HepG2 (cell line): ENCODE measurements at regions not wholly inside any gene's neighbourhood (a gene's known extent, or its start where the extent isn't known, plus 50 kb on each side); places are given as distances from the start of the nearest gene placed in this dataset.

Experiments used
- ATAC-seq: fragments of 200-7000 bp; cut with Tn5 transposase; 3 replicates; pipeline ENCODE4 v1.9.1; 2020; ENCODE audit warnings: mild to moderate bottlenecking, moderate library complexity
- BruUV-seq: library from RNA; stranded (reverse); fragments of 400-500 nt; replicated peaks from 2 replicates; lab custom pipeline; 2021; lab: Mats Ljungman, UMichigan
- CTCF ChIA-PET: fragments of 300-600 bp; formaldehyde crosslinking; extraction: SDS; loops from one replicate; lab custom pipeline; 2021; ENCODE audit warnings: low total read pairs, inconsistent platforms, low intra/inter-chr PET ratio; lab: Yijun Ruan, JAX
- POLR2A ChIA-PET: fragments of 350-600 bp; sonication (Branson Sonifier 250); formaldehyde crosslinking; loops from one replicate; lab custom pipeline; 2020; ENCODE audit warnings: antibody characterized with exemption, inconsistent platforms; lab: Yijun Ruan, JAX
- DNase-seq: peaks from one replicate; pipeline ENCODE4 v3.0.0-alpha.2; 2015; ENCODE audit warnings: low spot score
- FAIRE-seq: peaks from 3 replicates; lab custom pipeline; 2011; peaks lifted over from hg19 to GRCh38; lab: Jason Lieb, UNC
- H2AFZ ChIP-seq: one replicate; pipeline ENCODE4 v1.6.1; 2011; ENCODE audit warnings: low read length, inconsistent platforms
- H3K27ac ChIP-seq: fragments of 300-600 bp; 3 replicates; pipeline ENCODE4 v1.8.0; 2011; ENCODE audit warnings: mixed run types, mild to moderate bottlenecking, mixed read lengths, low read length, inconsistent platforms; ENCODE audit not compliant: insufficient read depth; ENCODE audit errors: extremely low read length
- H3K27me3 ChIP-seq, 2 experiments: fragments of 200-600 bp in 1 of 2; 2 replicates in 1 of 2; 3 replicates in 1 of 2; pipeline versions ENCODE4 v1.6.0 to v1.8.0; 2011; ENCODE audit warnings: low read length in 2 of 2, mild to moderate bottlenecking in 2 of 2, moderate library complexity in 2 of 2, inconsistent platforms in 1 of 2; ENCODE audit not compliant: insufficient read depth in 2 of 2, control insufficient read depth in 1 of 2
- H3K36me3 ChIP-seq, 2 experiments: fragments of 200-600 bp in 1 of 2; replicated peaks in 1 of 2; 2 replicates in 1 of 2; 3 replicates in 1 of 2; pipeline versions ENCODE4 v1.5.1 to v1.8.0; 2011; ENCODE audit warnings: low read length in 2 of 2, inconsistent platforms in 1 of 2; ENCODE audit not compliant: insufficient read depth in 2 of 2, control insufficient read depth in 1 of 2
- H3K4me1 ChIP-seq: 2 replicates; pipeline ENCODE4 v1.5.1; 2012; ENCODE audit warnings: low read length, inconsistent platforms; ENCODE audit not compliant: insufficient read depth
- H3K4me2 ChIP-seq: 2 replicates; pipeline ENCODE4 v1.6.0; 2011; ENCODE audit warnings: low read depth, low read length, inconsistent platforms
- H3K4me3 ChIP-seq, 3 experiments: fragments of 200-600 bp in 1 of 3; sonication (generic), shearing (Covaris generic) in 1 of 3; replicated peaks in 1 of 3; 2 replicates each; pipeline ENCODE4 v1.5.1; 2011 to 2016; ENCODE audit warnings: low read length in 3 of 3, inconsistent platforms in 2 of 3, low read depth in 2 of 3, mild to moderate bottlenecking in 2 of 3, control low read depth in 1 of 3, mixed read lengths in 1 of 3; ENCODE audit not compliant: insufficient read depth in 1 of 3
- H3K79me2 ChIP-seq: one replicate; pipeline ENCODE4 v1.6.1; 2011; ENCODE audit warnings: low read length, inconsistent platforms; ENCODE audit not compliant: insufficient read depth
- H3K9ac ChIP-seq: 2 replicates; pipeline ENCODE4 v1.6.0; 2011; ENCODE audit warnings: mild to moderate bottlenecking, low read depth, low read length, inconsistent platforms; ENCODE audit not compliant: insufficient read depth
- H3K9me3 ChIP-seq: 2 replicates; pipeline ENCODE4 v1.5.1; 2012; ENCODE audit warnings: mild to moderate bottlenecking, low read length
- H4K20me1 ChIP-seq: 2 replicates; pipeline ENCODE4 v1.6.0; 2011; ENCODE audit warnings: inconsistent platforms, mild to moderate bottlenecking, low read length, moderate library complexity; ENCODE audit not compliant: insufficient read depth
- PCBP1 ChIP-seq: fragments of 200-400 bp; formaldehyde crosslinking; IDR thresholded peaks from 2 replicates; pipeline ENCODE4 v1.6.1; 2017; ENCODE audit warnings: mild to moderate bottlenecking, low read depth, low read length, borderline replicate concordance
- PHF5A ChIP-seq: IDR thresholded peaks from one replicate; pipeline ENCODE4 v1.6.1; 2018; ENCODE audit warnings: low read depth, missing genetic modification reagents; ENCODE audit not compliant: unreplicated experiment
- ZNF296 ChIP-seq: sonication (generic); formaldehyde crosslinking; conservative IDR thresholded peaks from 2 replicates; pipeline ENCODE4 v1.5.0; 2020; ENCODE audit warnings: mild to moderate bottlenecking, missing genetic modification reagents
- ZNF34 ChIP-seq: sonication (generic); formaldehyde crosslinking; IDR thresholded peaks from 2 replicates; pipeline ENCODE4 v1.4.0; 2020; ENCODE audit warnings: mild to moderate bottlenecking, missing genetic modification reagents, borderline replicate concordance
- ZNF772 ChIP-seq: sonication (generic); formaldehyde crosslinking; IDR thresholded peaks from 2 replicates; pipeline ENCODE4 v1.5.0; 2020; ENCODE audit warnings: mild to moderate bottlenecking, missing genetic modification reagents
- WGBS: methylation state at CpG from one replicate; pipeline ENCODE4 v1.1.6; 2017; ENCODE audit warnings: low lambda C conversion rate; 5-methylcytosine and 5-hydroxymethylcytosine counted together
- in situ Hi-C: cut with HindIII; loops from 2 replicates; pipeline ENCODE4 v1.10.0; 2017; ENCODE audit warnings: low pct_unique_long_range_greater_than_20kb; ENCODE audit not compliant: extremely low pct_ligation_motif_present
- intact Hi-C: fragments of 100-400 bp; cut with micrococcal nuclease; formaldehyde crosslinking; loops from one replicate; pipeline ENCODE4 v1.10.0; 2022; ENCODE audit not compliant: unreplicated experiment
- TF ChIP-seq, protein P1 (sequence below): IDR thresholded peaks from 2 replicates; pipeline ENCODE4 v1.6.1; 2016; ENCODE audit warnings: mild to moderate bottlenecking, missing biosample characterization, missing genetic modification reagents
- TF ChIP-seq, protein P2 (sequence below): sonication (generic); formaldehyde crosslinking; IDR thresholded peaks from 2 replicates; pipeline ENCODE4 v1.8.1; 2023; ENCODE audit warnings: mild to moderate bottlenecking, missing genetic modification reagents
- TF ChIP-seq, protein P3 (sequence below): IDR thresholded peaks from 2 replicates; pipeline ENCODE4 v1.6.1; 2016; ENCODE audit warnings: missing compliant biosample characterization, missing genetic modification reagents, borderline replicate concordance
- TF ChIP-seq, protein P4 (sequence below): sonication (generic); formaldehyde crosslinking; IDR thresholded peaks from 2 replicates; pipeline ENCODE4 v1.4.0; 2020; ENCODE audit warnings: mild to moderate bottlenecking, missing genetic modification reagents, borderline replicate concordance

DNA sequence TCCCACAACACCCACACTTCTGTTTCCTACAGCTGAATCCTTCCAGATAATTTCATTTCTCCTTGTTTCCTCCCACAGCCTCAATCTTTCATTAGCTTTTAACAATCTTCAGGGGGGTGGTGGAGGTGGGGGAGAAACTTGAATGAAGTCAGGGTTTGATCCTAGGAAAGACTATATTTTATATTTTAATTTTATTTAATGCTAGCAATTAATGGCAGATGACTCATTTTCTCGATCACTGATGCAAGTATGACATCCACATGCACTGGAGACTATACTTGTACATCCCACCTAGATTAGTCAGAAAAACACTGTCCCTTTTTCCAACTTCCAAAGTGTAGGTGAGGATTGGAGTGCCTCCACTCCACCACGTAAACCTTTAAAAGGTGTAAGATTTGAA is 1181.3 kb upstream of the AUTS2 start:
- ChIA-PET POLR2A (no interaction called here), CTCF (no interaction called here)
- FAIRE-seq = no peak
- Histone ChIP-seq H3K4me3 (no peak overlapping the region), H3K9me3 (peaks cover 14% of the 10 kb centered on the region; the same call in 1 of the 2 replicates), H3K79me2 (no peaks in the 10 kb centered on the region), H3K27me3 (no peaks in the 10 kb centered on the region), H4K20me1 (no peaks in the 10 kb centered on the region), H3K9ac (no peak overlapping the region), H3K4me1 (no peaks in the 10 kb centered on the region), H3K36me3 (no peaks in the 10 kb centered on the region), H2AFZ (no peak overlapping the region), H3K4me2 (no peak overlapping the region), H3K27ac (no peak overlapping the region)
- WGBS = 3% methylated on average over 2 of the region's 2 CpGs
- BruUV-seq = no TSS peak
- in situ Hi-C loops = no loop called here
- TF ChIP-seq, protein P1, sequence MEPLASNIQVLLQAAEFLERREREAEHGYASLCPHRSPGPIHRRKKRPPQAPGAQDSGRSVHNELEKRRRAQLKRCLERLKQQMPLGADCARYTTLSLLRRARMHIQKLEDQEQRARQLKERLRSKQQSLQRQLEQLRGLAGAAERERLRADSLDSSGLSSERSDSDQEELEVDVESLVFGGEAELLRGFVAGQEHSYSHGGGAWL = no peak
- TF ChIP-seq, protein P2, sequence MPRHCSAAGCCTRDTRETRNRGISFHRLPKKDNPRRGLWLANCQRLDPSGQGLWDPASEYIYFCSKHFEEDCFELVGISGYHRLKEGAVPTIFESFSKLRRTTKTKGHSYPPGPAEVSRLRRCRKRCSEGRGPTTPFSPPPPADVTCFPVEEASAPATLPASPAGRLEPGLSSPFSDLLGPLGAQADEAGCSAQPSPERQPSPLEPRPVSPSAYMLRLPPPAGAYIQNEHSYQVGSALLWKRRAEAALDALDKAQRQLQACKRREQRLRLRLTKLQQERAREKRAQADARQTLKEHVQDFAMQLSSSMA = no peak
- TF ChIP-seq ZNF772 = no peak
- TF ChIP-seq PHF5A (CRISPR knock-in tag) = no peak
- no peak for TF ChIP-seq PCBP1
- TF ChIP-seq, protein P3, sequence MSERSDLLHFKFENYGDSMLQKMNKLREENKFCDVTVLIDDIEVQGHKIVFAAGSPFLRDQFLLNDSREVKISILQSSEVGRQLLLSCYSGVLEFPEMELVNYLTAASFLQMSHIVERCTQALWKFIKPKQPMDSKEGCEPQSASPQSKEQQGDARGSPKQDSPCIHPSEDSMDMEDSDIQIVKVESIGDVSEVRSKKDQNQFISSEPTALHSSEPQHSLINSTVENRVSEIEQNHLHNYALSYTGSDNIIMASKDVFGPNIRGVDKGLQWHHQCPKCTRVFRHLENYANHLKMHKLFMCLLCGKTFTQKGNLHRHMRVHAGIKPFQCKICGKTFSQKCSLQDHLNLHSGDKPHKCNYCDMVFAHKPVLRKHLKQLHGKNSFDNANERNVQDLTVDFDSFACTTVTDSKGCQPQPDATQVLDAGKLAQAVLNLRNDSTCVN = no peak
- TF ChIP-seq, protein P4, sequence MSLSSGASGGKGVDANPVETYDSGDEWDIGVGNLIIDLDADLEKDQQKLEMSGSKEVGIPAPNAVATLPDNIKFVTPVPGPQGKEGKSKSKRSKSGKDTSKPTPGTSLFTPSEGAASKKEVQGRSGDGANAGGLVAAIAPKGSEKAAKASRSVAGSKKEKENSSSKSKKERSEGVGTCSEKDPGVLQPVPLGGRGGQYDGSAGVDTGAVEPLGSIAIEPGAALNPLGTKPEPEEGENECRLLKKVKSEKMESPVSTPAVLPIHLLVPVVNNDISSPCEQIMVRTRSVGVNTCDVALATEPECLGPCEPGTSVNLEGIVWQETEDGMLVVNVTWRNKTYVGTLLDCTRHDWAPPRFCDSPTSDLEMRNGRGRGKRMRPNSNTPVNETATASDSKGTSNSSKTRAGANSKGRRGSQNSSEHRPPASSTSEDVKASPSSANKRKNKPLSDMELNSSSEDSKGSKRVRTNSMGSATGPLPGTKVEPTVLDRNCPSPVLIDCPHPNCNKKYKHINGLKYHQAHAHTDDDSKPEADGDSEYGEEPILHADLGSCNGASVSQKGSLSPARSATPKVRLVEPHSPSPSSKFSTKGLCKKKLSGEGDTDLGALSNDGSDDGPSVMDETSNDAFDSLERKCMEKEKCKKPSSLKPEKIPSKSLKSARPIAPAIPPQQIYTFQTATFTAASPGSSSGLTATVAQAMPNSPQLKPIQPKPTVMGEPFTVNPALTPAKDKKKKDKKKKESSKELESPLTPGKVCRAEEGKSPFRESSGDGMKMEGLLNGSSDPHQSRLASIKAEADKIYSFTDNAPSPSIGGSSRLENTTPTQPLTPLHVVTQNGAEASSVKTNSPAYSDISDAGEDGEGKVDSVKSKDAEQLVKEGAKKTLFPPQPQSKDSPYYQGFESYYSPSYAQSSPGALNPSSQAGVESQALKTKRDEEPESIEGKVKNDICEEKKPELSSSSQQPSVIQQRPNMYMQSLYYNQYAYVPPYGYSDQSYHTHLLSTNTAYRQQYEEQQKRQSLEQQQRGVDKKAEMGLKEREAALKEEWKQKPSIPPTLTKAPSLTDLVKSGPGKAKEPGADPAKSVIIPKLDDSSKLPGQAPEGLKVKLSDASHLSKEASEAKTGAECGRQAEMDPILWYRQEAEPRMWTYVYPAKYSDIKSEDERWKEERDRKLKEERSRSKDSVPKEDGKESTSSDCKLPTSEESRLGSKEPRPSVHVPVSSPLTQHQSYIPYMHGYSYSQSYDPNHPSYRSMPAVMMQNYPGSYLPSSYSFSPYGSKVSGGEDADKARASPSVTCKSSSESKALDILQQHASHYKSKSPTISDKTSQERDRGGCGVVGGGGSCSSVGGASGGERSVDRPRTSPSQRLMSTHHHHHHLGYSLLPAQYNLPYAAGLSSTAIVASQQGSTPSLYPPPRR = no peak
- no peak for TF ChIP-seq ZNF296
- TF ChIP-seq ZNF34 (CRISPR knock-in tag) = no peak
- DNase-seq = no peak
- no peak for ATAC-seq
- intact Hi-C loops = no loop called here
